Stimulated activated naive CD8-positive, alpha-beta T cell treated with anti-CD3 and anti-CD28 coated beads, Interleukin-15, amount 100 ng/mL, for 72 hours (primary cell): ENCODE measurements at regions not wholly inside any gene's neighbourhood (a gene's known extent, or its start where the extent isn't known, plus 50 kb on each side); places are given as distances from the start of the nearest gene placed in this dataset.

Source experiments
- ATAC-seq: fragments of 150-1000 bp; cut with Tn5 transposase; 2 replicates; pipeline ENCODE4 v1.10.0; 2021; ENCODE audit warnings: mild to moderate bottlenecking, moderate library complexity
- DNase-seq, 2 donors: peaks; one replicate each; pipeline ENCODE4 v3.0.0; 2021 to 2022
- H3K27ac Mint-ChIP-seq, 2 donors: one replicate each; pipeline ENCODE4 v1.8.0; 2022; ENCODE audit warnings: mild to moderate bottlenecking in 2 of 2, mixed read lengths in 2 of 2, moderate library complexity in 2 of 2
- H3K27me3 Mint-ChIP-seq: one replicate; pipeline ENCODE4 v1.8.0; 2022; ENCODE audit warnings: mixed read lengths
- H3K4me1 Mint-ChIP-seq: one replicate; pipeline ENCODE4 v1.8.0; 2022; ENCODE audit warnings: mild to moderate bottlenecking, mixed read lengths
- H3K4me3 Mint-ChIP-seq, 2 donors: one replicate each; pipeline ENCODE4 v1.8.0; 2022; ENCODE audit warnings: mild to moderate bottlenecking in 2 of 2, mixed read lengths in 2 of 2, moderate library complexity in 1 of 2
- H3K9me3 Mint-ChIP-seq, 2 donors: one replicate each; pipeline ENCODE4 v1.8.0; 2022; ENCODE audit warnings: mixed read lengths in 2 of 2

GRCh38 chr12:38587594-38587993 is 271.0 kb downstream of the ALG10B start:
- no peak for ATAC-seq
- no peaks in the 10 kb centered on the region for H3K4me1 Mint-ChIP-seq
- no peaks in the 10 kb centered on the region for H3K27me3 Mint-ChIP-seq
- no peak overlapping the region for H3K27ac Mint-ChIP-seq
- peaks cover 4 to 7% of the 10 kb centered on the region in 2 donors for H3K9me3 Mint-ChIP-seq
- H3K4me3 Mint-ChIP-seq, result no peak overlapping the region
- DNase-seq, result no peak

GRCh38 chr12:38588624-38589305 is 272.2 kb downstream of the ALG10B start:
- DNase-seq (no peak), ATAC-seq (no peak)
- Mint-ChIP-seq H3K4me3 (no peak overlapping the region), H3K27ac (no peak overlapping the region), H3K27me3 (no peaks in the 10 kb centered on the region), H3K4me1 (no peaks in the 10 kb centered on the region), H3K9me3 (peaks cover 4 to 10% of the 10 kb centered on the region in 2 donors)

- no peaks in the 10 kb centered on the region for H3K27me3 Mint-ChIP-seq
- ATAC-seq (no peak), DNase-seq (no peak)
- peaks cover 4 to 13% of the 10 kb centered on the region in 2 donors for H3K9me3 Mint-ChIP-seq
- H3K27ac Mint-ChIP-seq, result no peak overlapping the region
- H3K4me3 Mint-ChIP-seq, result no peak overlapping the region
- no peaks in the 10 kb centered on the region for H3K4me1 Mint-ChIP-seq
These were observed 272.7 kb downstream of the ALG10B start for GRCh38 chr12:38589306-38589632.

GRCh38 chr12:38601949-38602348 is 285.4 kb downstream of the ALG10B start:
- Mint-ChIP-seq H3K27me3 (no peaks in the 10 kb centered on the region), H3K9me3 (peaks cover 19 to 27% of the 10 kb centered on the region in 2 donors), H3K4me3 (no peak overlapping the region), H3K4me1 (no peaks in the 10 kb centered on the region), H3K27ac (no peak overlapping the region)
- ATAC-seq (no peak), DNase-seq (no peak)
